ENCODE measurements at regions not wholly inside any gene's neighbourhood (a gene's known extent, or its start where the extent isn't known, plus 50 kb on each side); places are given as distances from the start of the nearest gene placed in this dataset.

DNA sequence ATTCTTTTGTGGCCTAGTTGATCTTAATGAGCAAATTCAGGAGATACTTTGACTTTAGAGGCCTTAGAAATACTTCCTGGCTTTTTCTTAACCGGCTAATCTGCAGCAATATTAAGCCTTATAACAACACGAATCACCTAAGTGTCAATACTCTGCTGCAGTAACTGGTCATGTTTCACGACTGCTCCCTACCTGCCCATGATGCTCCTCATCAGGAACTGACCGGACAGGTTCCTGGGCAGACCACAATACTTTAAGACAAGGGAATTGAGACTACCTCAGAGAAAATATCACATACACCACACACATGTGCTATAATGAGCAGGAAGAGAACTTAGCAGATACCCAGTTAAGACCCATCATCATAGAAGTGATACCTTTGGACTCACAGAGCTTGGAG, 211.9 kb upstream of the BMP4 start:
- TF ChIP-seq CTCF (IDR thresholded peaks at IDR 0.05; ENCODE audit: low read depth, low read length, poor library complexity, severe bottlenecking) (no peak), EZH2phosphoT487 (IDR thresholded peaks at IDR 0.05; ENCODE audit: borderline replicate concordance, low read length) (no peak)
